PC-9 (cell line): ENCODE measurements at regions not wholly inside any gene's neighbourhood (a gene's known extent, or its start where the extent isn't known, plus 50 kb on each side); places are given as distances from the start of the nearest gene placed in this dataset.

Source experiments
- BruUV-seq: library from RNA; stranded (reverse); fragments of 400-500 nt; replicated peaks from 2 replicates; lab custom pipeline; 2021; lab: Mats Ljungman, UMichigan
- CTCF ChIA-PET: fragments of 300-600 bp; sonication (Branson Sonifier 250); formaldehyde crosslinking; loops from one replicate; lab custom pipeline; 2022; ENCODE audit warnings: antibody characterized with exemption; lab: Charles Lee
- POLR2A ChIA-PET: fragments of 300-600 bp; sonication (Branson Sonifier 250); formaldehyde crosslinking; loops from one replicate; lab custom pipeline; 2022; ENCODE audit warnings: antibody characterized with exemption; ENCODE audit not compliant: unreplicated experiment; lab: Charles Lee
- DNase-seq, 2 experiments: peaks; one replicate each; pipeline versions ENCODE4 v3.0.0 to v3.0.0-alpha.2; 2015 to 2022; ENCODE audit warnings: mixed read lengths in 1 of 2
- H2AFZ ChIP-seq: fragments of 200-600 bp; sonication (generic); 2 replicates; pipeline ENCODE4 v1.8.1; 2017; ENCODE audit warnings: antibody characterized with exemption
- H3F3A ChIP-seq: fragments of 200-600 bp; sonication (generic); 2 replicates; pipeline ENCODE4 v1.8.1; 2017; ENCODE audit warnings: antibody characterized with exemption, mild to moderate bottlenecking, low read depth; ENCODE audit not compliant: insufficient read depth
- H3K27ac ChIP-seq: fragments of 200-600 bp; sonication (generic); 2 replicates; pipeline ENCODE4 v1.6.1; 2016; ENCODE audit warnings: mixed run types
- H3K27me3 ChIP-seq: fragments of 200-600 bp; sonication (generic); 2 replicates; pipeline ENCODE4 v1.6.1; 2016; ENCODE audit warnings: low read depth, mixed run types; ENCODE audit not compliant: insufficient read depth
- H3K36me3 ChIP-seq: fragments of 200-600 bp; sonication (generic); 2 replicates; pipeline ENCODE4 v1.6.1; 2016; ENCODE audit warnings: low read depth, mixed run types
- H3K4me1 ChIP-seq: fragments of 200-600 bp; sonication (generic); replicated peaks from 2 replicates; pipeline ENCODE4 v1.6.1; 2016; ENCODE audit warnings: mixed run types; ENCODE audit not compliant: insufficient read depth
- H3K4me2 ChIP-seq: fragments of 200-600 bp; sonication (generic); 2 replicates; pipeline ENCODE4 v1.6.1; 2017; ENCODE audit warnings: mixed run types
- H3K4me3 ChIP-seq: fragments of 200-600 bp; sonication (generic); 2 replicates; pipeline ENCODE4 v1.6.1; 2016; ENCODE audit warnings: mixed run types
- H3K79me2 ChIP-seq: fragments of 200-600 bp; sonication (generic); 2 replicates; pipeline ENCODE4 v1.6.1; 2017; ENCODE audit warnings: low read depth, mixed run types
- H3K9me2 ChIP-seq: fragments of 200-600 bp; sonication (generic); 2 replicates; pipeline ENCODE4 v1.8.1; 2017; ENCODE audit warnings: mild to moderate bottlenecking; ENCODE audit not compliant: insufficient read depth
- H3K9me3 ChIP-seq: fragments of 200-600 bp; sonication (generic); 2 replicates; pipeline ENCODE4 v1.8.1; 2016; ENCODE audit warnings: low read depth; ENCODE audit not compliant: insufficient read depth
- H4K20me1 ChIP-seq: fragments of 200-600 bp; sonication (generic); 2 replicates; pipeline ENCODE4 v1.8.1; 2017; ENCODE audit not compliant: insufficient read depth
- EZH2 ChIP-seq: fragments of 200-600 bp; sonication (generic); IDR thresholded peaks from 2 replicates; pipeline ENCODE4 v1.8.0; 2017; ENCODE audit warnings: antibody characterized with exemption, low read depth
- intact Hi-C: fragments of 100-400 bp; cut with micrococcal nuclease; formaldehyde crosslinking; loops from one replicate; pipeline ENCODE4 v1.10.0; 2022; ENCODE audit not compliant: unreplicated experiment
- TF ChIP-seq, protein P1 (sequence below): fragments of 200-600 bp; sonication (generic); conservative IDR thresholded peaks from 2 replicates; pipeline ENCODE4 v1.6.1; 2017; ENCODE audit warnings: mixed run types, antibody characterized with exemption, mild to moderate bottlenecking, moderate library complexity

- Histone ChIP-seq H3K27me3 (no peaks in the 10 kb centered on the region), H3K9me3 (no peaks in the 10 kb centered on the region), H3K4me1 (no peaks in the 10 kb centered on the region), H3K4me3 (no peak overlapping the region), H3K9me2 (no peaks in the 10 kb centered on the region; the same call in 1 of the 2 replicates), H3K79me2 (no peaks in the 10 kb centered on the region), H3F3A (no peaks in the 10 kb centered on the region), H4K20me1 (no peaks in the 10 kb centered on the region), H3K4me2 (no peak overlapping the region), H2AFZ (no peak overlapping the region), H3K27ac (no peak overlapping the region), H3K36me3 (no peaks in the 10 kb centered on the region)
- ChIA-PET CTCF (no interaction called here), POLR2A (no interaction called here)
- intact Hi-C loops = no loop called here
- no TSS peak for BruUV-seq
- no peak for DNase-seq
- TF ChIP-seq, protein P1, sequence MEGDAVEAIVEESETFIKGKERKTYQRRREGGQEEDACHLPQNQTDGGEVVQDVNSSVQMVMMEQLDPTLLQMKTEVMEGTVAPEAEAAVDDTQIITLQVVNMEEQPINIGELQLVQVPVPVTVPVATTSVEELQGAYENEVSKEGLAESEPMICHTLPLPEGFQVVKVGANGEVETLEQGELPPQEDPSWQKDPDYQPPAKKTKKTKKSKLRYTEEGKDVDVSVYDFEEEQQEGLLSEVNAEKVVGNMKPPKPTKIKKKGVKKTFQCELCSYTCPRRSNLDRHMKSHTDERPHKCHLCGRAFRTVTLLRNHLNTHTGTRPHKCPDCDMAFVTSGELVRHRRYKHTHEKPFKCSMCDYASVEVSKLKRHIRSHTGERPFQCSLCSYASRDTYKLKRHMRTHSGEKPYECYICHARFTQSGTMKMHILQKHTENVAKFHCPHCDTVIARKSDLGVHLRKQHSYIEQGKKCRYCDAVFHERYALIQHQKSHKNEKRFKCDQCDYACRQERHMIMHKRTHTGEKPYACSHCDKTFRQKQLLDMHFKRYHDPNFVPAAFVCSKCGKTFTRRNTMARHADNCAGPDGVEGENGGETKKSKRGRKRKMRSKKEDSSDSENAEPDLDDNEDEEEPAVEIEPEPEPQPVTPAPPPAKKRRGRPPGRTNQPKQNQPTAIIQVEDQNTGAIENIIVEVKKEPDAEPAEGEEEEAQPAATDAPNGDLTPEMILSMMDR = no peak
- no peak for TF ChIP-seq EZH2
These were observed 448.7 kb upstream of the FAM241A start for GRCh38 chr4:111696505-111696904.

GRCh38 chr4:111697176-111697942 lies 447.9 kb upstream of the FAM241A start:
- H4K20me1 ChIP-seq = no peaks in the 10 kb centered on the region
- intact Hi-C loops = no loop called here
- H2AFZ ChIP-seq = no peak overlapping the region
- H3K9me3 ChIP-seq = no peaks in the 10 kb centered on the region
- H3K36me3 ChIP-seq = no peaks in the 10 kb centered on the region
- H3F3A ChIP-seq = no peaks in the 10 kb centered on the region
- ChIA-PET CTCF (no interaction called here), POLR2A (no interaction called here)
- no peak overlapping the region for H3K4me3 ChIP-seq
- no peaks in the 10 kb centered on the region for H3K79me2 ChIP-seq
- no peak overlapping the region for H3K4me2 ChIP-seq
- no peak overlapping the region for H3K27ac ChIP-seq
- H3K27me3 ChIP-seq = no peaks in the 10 kb centered on the region
- no TSS peak for BruUV-seq
- TF ChIP-seq, protein P1 = no peak
- TF ChIP-seq EZH2 = no peak
- H3K9me2 ChIP-seq = no peaks in the 10 kb centered on the region
- H3K4me1 ChIP-seq = no peaks in the 10 kb centered on the region
- DNase-seq = no peak

GRCh38 chr4:111698361-111698760 lies 446.9 kb upstream of the FAM241A start:
- CTCF ChIA-PET = no interaction called here
- DNase-seq = no peak
- no peak for TF ChIP-seq EZH2
- TF ChIP-seq, protein P1 = no peak
- no peak overlapping the region for H3K27ac ChIP-seq
- no peaks in the 10 kb centered on the region for H3K36me3 ChIP-seq
- no peaks in the 10 kb centered on the region for H3K9me2 ChIP-seq
- no peaks in the 10 kb centered on the region for H3K79me2 ChIP-seq
- POLR2A ChIA-PET = no interaction called here
- no peaks in the 10 kb centered on the region for H3K4me1 ChIP-seq
- H4K20me1 ChIP-seq = no peaks in the 10 kb centered on the region
- intact Hi-C loops = no loop called here
- H3K9me3 ChIP-seq = no peaks in the 10 kb centered on the region
- H3K4me3 ChIP-seq = no peak overlapping the region
- no peak overlapping the region for H2AFZ ChIP-seq
- H3K27me3 ChIP-seq = no peaks in the 10 kb centered on the region
- no peaks in the 10 kb centered on the region for H3F3A ChIP-seq
- no peak overlapping the region for H3K4me2 ChIP-seq
- BruUV-seq = no TSS peak
